A673 (cell line): ENCODE measurements at regions not wholly inside any gene's neighbourhood (a gene's known extent, or its start where the extent isn't known, plus 50 kb on each side); places are given as distances from the start of the nearest gene placed in this dataset.

Experiments used
- CTCF ChIP-seq: fragments of 300-800, 200-600 bp; sonication (generic); conservative IDR thresholded peaks from 2 replicates; pipeline ENCODE4 v1.5.1; 2017; ENCODE audit warnings: low read depth, mild to moderate bottlenecking, antibody characterized with exemption, low read length, moderate library complexity, mixed read lengths
- EZH2 ChIP-seq: fragments of 200-600 bp; sonication (generic); IDR thresholded peaks from 2 replicates; pipeline ENCODE4 v1.6.1; 2017; ENCODE audit warnings: borderline replicate concordance, low read depth, mild to moderate bottlenecking, mixed read lengths, antibody characterized with exemption, low read length; ENCODE audit not compliant: poor library complexity, severe bottlenecking

DNA sequence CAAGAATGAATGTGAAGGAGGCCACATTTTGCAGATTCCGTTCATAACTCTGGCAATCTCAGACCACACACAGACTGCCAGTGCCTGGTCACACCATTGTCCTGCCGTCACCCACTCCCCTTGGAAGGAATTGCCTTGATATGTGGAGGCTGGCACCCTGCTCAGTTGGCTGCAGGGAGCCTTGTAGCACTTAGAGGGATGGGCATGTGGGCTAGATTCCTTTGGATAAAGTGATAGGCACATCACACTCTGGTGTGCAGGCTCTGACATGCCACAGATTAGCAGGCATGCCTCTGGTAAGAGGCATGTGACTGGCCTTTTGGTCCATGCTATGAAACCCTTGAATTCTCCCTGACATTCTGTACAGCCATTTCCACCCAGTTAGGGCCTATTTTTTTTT is 254.6 kb upstream of the PIK3R1 start:
- TF ChIP-seq CTCF (no peak), EZH2 (no peak)
